H1 (cell line): ENCODE measurements at regions not wholly inside any gene's neighbourhood (a gene's known extent, or its start where the extent isn't known, plus 50 kb on each side); places are given as distances from the start of the nearest gene placed in this dataset.

Experiments used
- CTCF ChIA-PET: fragments of 300-600 bp; sonication (Branson Sonifier 250); formaldehyde crosslinking; loops from one replicate; lab custom pipeline; 2021; ENCODE audit not compliant: partially characterized antibody; lab: Charles Lee
- POLR2A ChIA-PET: fragments of 300-600 bp; sonication (Branson Sonifier 250); formaldehyde crosslinking; loops from one replicate; lab custom pipeline; 2021; ENCODE audit warnings: inconsistent platforms; ENCODE audit not compliant: partially characterized antibody; lab: Charles Lee
- DNase-seq, 2 experiments: peaks; one replicate each; pipeline versions ENCODE4 v3.0.0 to v3.0.0-alpha.2; 2010 to 2022; ENCODE audit warnings: low spot score in 2 of 2, low read depth in 1 of 2, mixed read lengths in 1 of 2
- FAIRE-seq: peaks from 2 replicates; lab custom pipeline; 2011; peaks lifted over from hg19 to GRCh38; lab: Jason Lieb, UNC
- H2AFZ ChIP-seq: 2 replicates; pipeline ENCODE4 v1.8.1; 2012; ENCODE audit warnings: low read length, inconsistent platforms
- H2AK5ac ChIP-seq: 2 replicates; pipeline ENCODE4 v1.6.1; 2013; ENCODE audit warnings: low read depth, low read length
- H2BK120ac ChIP-seq: replicated peaks from 2 replicates; pipeline ENCODE3; 2013; ENCODE audit warnings: low read depth, low read length, inconsistent platforms
- H2BK12ac ChIP-seq: 2 replicates; pipeline ENCODE4 v1.6.1; 2013; ENCODE audit warnings: low read depth, low read length
- H2BK15ac ChIP-seq: 2 replicates; pipeline ENCODE4 v1.6.1; 2013; ENCODE audit warnings: low read length
- H2BK20ac ChIP-seq: 2 replicates; pipeline ENCODE4 v1.6.1; 2013; ENCODE audit warnings: low read length
- H2BK5ac ChIP-seq: 2 replicates; pipeline ENCODE4 v1.6.1; 2013; ENCODE audit warnings: low read depth, low read length
- H3K14ac ChIP-seq: 2 replicates; pipeline ENCODE4 v1.6.1; 2013; ENCODE audit warnings: inconsistent platforms; ENCODE audit not compliant: insufficient read length
- H3K18ac ChIP-seq: 2 replicates; pipeline ENCODE4 v1.6.1; 2013; ENCODE audit warnings: low read length; ENCODE audit errors: extremely low read depth
- H3K23ac ChIP-seq: 2 replicates; pipeline ENCODE4 v1.6.1; 2013; ENCODE audit warnings: inconsistent platforms; ENCODE audit not compliant: insufficient read length
- H3K23me2 ChIP-seq: 2 replicates; pipeline ENCODE4 v1.6.1; 2013; ENCODE audit warnings: low read depth, low read length
- H3K27ac ChIP-seq: 2 replicates; pipeline ENCODE4 v1.6.1; 2011; ENCODE audit warnings: low read depth, low read length, inconsistent platforms
- H3K27me3 ChIP-seq, 4 experiments: replicated peaks in 1 of 4; 1 replicate in 1 of 4; 2 replicates in 3 of 4; pipeline versions ENCODE4 v1.6.1 to v1.8.1; 2011 to 2013; ENCODE audit warnings: low read length in 3 of 4, mild to moderate bottlenecking in 3 of 4, inconsistent platforms in 2 of 4, mixed read lengths in 2 of 4, moderate library complexity in 1 of 4; ENCODE audit not compliant: control insufficient read depth in 3 of 4, insufficient read depth in 3 of 4; ENCODE audit errors: extremely low read depth in 1 of 4
- H3K36me3 ChIP-seq, 4 experiments: 2 replicates each; pipeline versions ENCODE4 v1.6.1 to v1.8.1; 2011 to 2013; ENCODE audit warnings: mild to moderate bottlenecking in 4 of 4, low read length in 3 of 4, moderate library complexity in 2 of 4, control low read depth in 1 of 4, inconsistent platforms in 1 of 4; ENCODE audit not compliant: insufficient read depth in 4 of 4, control insufficient read depth in 2 of 4
- H3K4ac ChIP-seq: replicated peaks from 2 replicates; pipeline ENCODE3; 2013; ENCODE audit warnings: low read length, low read depth, mixed read lengths, inconsistent platforms; ENCODE audit not compliant: insufficient read length
- H3K4me1 ChIP-seq, 4 experiments: replicated peaks in 1 of 4; 1 replicate in 1 of 4; 2 replicates in 3 of 4; pipeline versions ENCODE4 v1.6.1 to v1.8.1; 2011 to 2013; ENCODE audit warnings: low read length in 3 of 4, inconsistent platforms in 2 of 4, mixed read lengths in 1 of 4; ENCODE audit not compliant: insufficient read depth in 4 of 4, control insufficient read depth in 3 of 4
- H3K4me2 ChIP-seq, 2 experiments: 2 replicates each; pipeline versions ENCODE4 v1.6.1 to v1.8.1; 2011 to 2013; ENCODE audit warnings: low read depth in 2 of 2, low read length in 2 of 2, control low read depth in 1 of 2, inconsistent platforms in 1 of 2, mild to moderate bottlenecking in 1 of 2; ENCODE audit not compliant: insufficient read depth in 1 of 2
- H3K4me3 ChIP-seq, 4 experiments: fragments of 200-600, 300-600 bp in 1 of 4; sonication (generic), shearing (Covaris generic), sonication (Bioruptor Twin) in 1 of 4; 2 replicates each; pipeline versions ENCODE4 v1.5.1 to v1.8.1; 2011 to 2016; ENCODE audit warnings: low read length in 4 of 4, low read depth in 3 of 4, control low read depth in 2 of 4, inconsistent platforms in 2 of 4, mild to moderate bottlenecking in 2 of 4, mixed read lengths in 1 of 4, moderate library complexity in 1 of 4; ENCODE audit not compliant: insufficient read depth in 2 of 4; ENCODE audit errors: extremely low read depth in 1 of 4
- H3K56ac ChIP-seq: replicated peaks from 2 replicates; pipeline ENCODE3; 2013; ENCODE audit warnings: low read depth, mild to moderate bottlenecking, mixed read lengths, low read length, inconsistent platforms; ENCODE audit not compliant: insufficient read length
- H3K79me1 ChIP-seq: 2 replicates; pipeline ENCODE4 v1.6.1; 2013; ENCODE audit warnings: low read depth, low read length, control low read depth
- H3K79me2 ChIP-seq, 2 experiments: 2 replicates each; pipeline versions ENCODE4 v1.6.1 to v1.8.1; 2012 to 2013; ENCODE audit warnings: low read length in 2 of 2, mild to moderate bottlenecking in 2 of 2, inconsistent platforms in 1 of 2; ENCODE audit not compliant: insufficient read depth in 2 of 2, control insufficient read depth in 1 of 2
- H3K9ac ChIP-seq, 4 experiments: replicated peaks in 1 of 4; 1 replicate in 1 of 4; 2 replicates in 3 of 4; pipeline versions ENCODE4 v1.6.1 to v1.8.1; 2011 to 2013; ENCODE audit warnings: low read depth in 3 of 4, low read length in 3 of 4, control low read depth in 2 of 4, mild to moderate bottlenecking in 2 of 4, moderate library complexity in 2 of 4, inconsistent platforms in 1 of 4; ENCODE audit errors: extremely low read depth in 1 of 4
- H3K9me3 ChIP-seq, 2 experiments: 2 replicates each; pipeline versions ENCODE4 v1.6.1 to v1.8.1; 2012 to 2013; ENCODE audit warnings: mild to moderate bottlenecking in 2 of 2, moderate library complexity in 2 of 2, control low read depth in 1 of 2, inconsistent platforms in 1 of 2, low read depth in 1 of 2, low read length in 1 of 2, mixed read lengths in 1 of 2; ENCODE audit not compliant: insufficient read depth in 2 of 2
- H4K20me1 ChIP-seq, 2 experiments: replicated peaks in 1 of 2; 2 replicates each; pipeline versions ENCODE3 to v1.8.1; 2011 to 2013; ENCODE audit warnings: inconsistent platforms in 2 of 2, low read length in 2 of 2, mild to moderate bottlenecking in 1 of 2; ENCODE audit not compliant: insufficient read depth in 2 of 2, control insufficient read depth in 1 of 2
- H4K5ac ChIP-seq: 2 replicates; pipeline ENCODE4 v1.6.1; 2013; ENCODE audit warnings: low read length, low read depth, mixed read lengths, inconsistent platforms; ENCODE audit not compliant: insufficient read length
- H4K8ac ChIP-seq: 2 replicates; pipeline ENCODE4 v1.8.0; 2013; ENCODE audit warnings: mild to moderate bottlenecking, moderate library complexity, low read length, inconsistent platforms; ENCODE audit not compliant: insufficient read depth; ENCODE audit errors: extremely low read depth
- H4K91ac ChIP-seq: replicated peaks from 2 replicates; pipeline ENCODE3; 2013; ENCODE audit warnings: low read length, mixed read lengths, inconsistent platforms; ENCODE audit not compliant: insufficient read length
- ATF2 ChIP-seq: IDR thresholded peaks from 2 replicates; pipeline ENCODE4 v1.6.1; 2012; ENCODE audit warnings: low read length, inconsistent platforms
- BACH1 ChIP-seq: IDR thresholded peaks from 2 replicates; pipeline ENCODE4 v1.6.1; 2012; ENCODE audit warnings: low read length, improper control_type of control experiment
- CHD1 ChIP-seq: IDR thresholded peaks from 2 replicates; pipeline ENCODE4 v1.6.1; 2012; ENCODE audit warnings: low read depth, low read length, improper control_type of control experiment
- CREB1 ChIP-seq: IDR thresholded peaks from 2 replicates; pipeline ENCODE4 v1.6.1; 2012; ENCODE audit warnings: inconsistent platforms
- HDAC2 ChIP-seq, 2 experiments: fragments of 300-600 bp in 1 of 2; sonication (generic) in 1 of 2; IDR thresholded peaks; 2 replicates each; pipeline ENCODE4 v1.6.1; 2011 to 2012; ENCODE audit warnings: low read depth in 2 of 2, low read length in 2 of 2, mild to moderate bottlenecking in 2 of 2, moderate library complexity in 2 of 2, borderline replicate concordance in 1 of 2, inconsistent platforms in 1 of 2
- JUN ChIP-seq: IDR thresholded peaks from 2 replicates; pipeline ENCODE4 v1.6.1; 2011; ENCODE audit warnings: low read depth, mild to moderate bottlenecking, improper control_type of control experiment, low read length
- POLR2A ChIP-seq, 2 experiments: IDR thresholded peaks; 1 replicate in 1 of 2; 2 replicates in 1 of 2; pipeline ENCODE4 v1.6.1; 2011; ENCODE audit warnings: low read depth in 2 of 2, low read length in 2 of 2, mild to moderate bottlenecking in 2 of 2; ENCODE audit errors: control extremely low read depth in 1 of 2
- POU5F1 ChIP-seq: IDR thresholded peaks from 2 replicates; pipeline ENCODE4 v1.6.1; 2011; ENCODE audit warnings: low read depth, mild to moderate bottlenecking, low read length, moderate library complexity
- RAD21 ChIP-seq, 2 experiments: IDR thresholded peaks in 1 of 2; conservative IDR thresholded peaks in 1 of 2; 2 replicates each; pipeline ENCODE4 v1.6.1; 2011; ENCODE audit warnings: low read depth in 2 of 2, low read length in 2 of 2, improper control_type of control experiment in 1 of 2, inconsistent platforms in 1 of 2, mild to moderate bottlenecking in 1 of 2, moderate library complexity in 1 of 2
- SP1 ChIP-seq: IDR thresholded peaks from 2 replicates; pipeline ENCODE4 v1.6.1; 2011; ENCODE audit warnings: low read depth, low read length
- SP4 ChIP-seq: IDR thresholded peaks from 2 replicates; pipeline ENCODE4 v1.6.1; 2012; ENCODE audit warnings: low read length, inconsistent platforms
- TBP ChIP-seq: IDR thresholded peaks from 2 replicates; pipeline ENCODE4 v1.6.1; 2011; ENCODE audit warnings: low read depth, low read length, improper control_type of control experiment
- TEAD4 ChIP-seq: IDR thresholded peaks from 2 replicates; pipeline ENCODE4 v1.6.1; 2012; ENCODE audit warnings: low read depth, low read length, inconsistent platforms, mixed read lengths
- YY1 ChIP-seq: IDR thresholded peaks from 2 replicates; pipeline ENCODE4 v1.6.1; 2011; ENCODE audit warnings: low read depth, mild to moderate bottlenecking, low read length
- WGBS, 2 experiments: shearing (Covaris generic) in 1 of 2; methylation state at CpG; one replicate each; pipeline versions ENCODE4 v1.1.6 to v1.1.7; 2013 to 2015; ENCODE audit warnings: low lambda C conversion rate in 2 of 2, mixed read lengths in 2 of 2, inconsistent platforms in 1 of 2, low coverage in 1 of 2, missing lambda C conversion rate in 1 of 2; ENCODE audit not compliant: insufficient replicate concordance in 2 of 2, insufficient coverage in 1 of 2, insufficient read length in 1 of 2; ENCODE audit errors: extremely low coverage in 1 of 2, missing lambda C conversion rate in 1 of 2; 5-methylcytosine and 5-hydroxymethylcytosine counted together

GRCh38 chr1:165057956-165058355 lies 298.6 kb downstream of the LMX1A start:
- H3K27me3 ChIP-seq, result peaks cover 3 to 18% (median 13%) of the 10 kb centered on the region in 4 experiments; a peak in 6 of 7 replicates
- no peak overlapping the region for H3K4me2 ChIP-seq
- DNase-seq, result no peak
- H4K91ac ChIP-seq, result no peak overlapping the region
- H2BK12ac ChIP-seq, result no peak overlapping the region
- H4K5ac ChIP-seq, result no peak overlapping the region
- H2BK5ac ChIP-seq, result no peak overlapping the region
- no peak for FAIRE-seq
- H3K9ac ChIP-seq, result no peak overlapping the region
- H3K23me2 ChIP-seq, result no peaks in the 10 kb centered on the region; the same call in 1 of the 2 replicates
- no peak overlapping the region for H2BK15ac ChIP-seq
- no peaks in the 10 kb centered on the region for H3K9me3 ChIP-seq
- ChIA-PET CTCF (interaction anchor here (0.8 to 2.2 kb wide), 3 partner anchors 9 to 85 kb away, joined by 3 to 6 read pairs (median 3); no protein-coding TSS in a partner anchor), POLR2A (no interaction called here)
- H4K8ac ChIP-seq, result no peak overlapping the region
- H2AK5ac ChIP-seq, result no peak overlapping the region
- H3K4ac ChIP-seq, result no peak overlapping the region
- WGBS, 2 experiments, result 62% methylated on average over 3 of the region's 3 CpGs; no CpG with 5 or more reads in 1 of the 2 experiments
- H3K79me2 ChIP-seq, result no peaks in the 10 kb centered on the region
- no peak overlapping the region for H3K56ac ChIP-seq
- no peak overlapping the region for H2AFZ ChIP-seq
- no peaks in the 10 kb centered on the region for H3K79me1 ChIP-seq
- no peak overlapping the region for H3K4me3 ChIP-seq
- no peak overlapping the region for H2BK20ac ChIP-seq
- H3K36me3 ChIP-seq, result no peaks in the 10 kb centered on the region
- H3K4me1 ChIP-seq, result peaks cover 0 to 4% (median under 1%) of the 10 kb centered on the region in 4 experiments; a peak in 3 of 7 replicates
- H3K23ac ChIP-seq, result no peak overlapping the region
- H3K27ac ChIP-seq, result no peak overlapping the region
- no peaks in the 10 kb centered on the region for H4K20me1 ChIP-seq
- H3K18ac ChIP-seq, result no peak overlapping the region
- H2BK120ac ChIP-seq, result no peak overlapping the region
- H3K14ac ChIP-seq, result no peak overlapping the region
- TF ChIP-seq BACH1 (no peak), YY1 (no peak), TEAD4 (no peak), ATF2 (no peak), JUN (no peak), SP1 (no peak), POLR2A (IDR thresholded peaks at IDR 0.05; ENCODE audit: control extremely low read depth in 1 of 2, low read depth in 2 of 2, low read length in 2 of 2) (no peak), HDAC2 (IDR thresholded peaks at IDR 0.05; ENCODE audit: borderline replicate concordance in 1 of 2, low read depth in 2 of 2, low read length in 2 of 2) (no peak), CREB1 (no peak), RAD21 (IDR thresholded peaks at IDR 0.05 in 1 of 2, conservative IDR thresholded peaks at IDR 0.05 in 1 of 2; ENCODE audit: low read depth in 2 of 2, low read length in 2 of 2) (no peak), TBP (no peak), POU5F1 (no peak), CHD1 (no peak), SP4 (no peak)
